Bronchial epithelial cell (primary cell): ENCODE measurements at regions not wholly inside any gene's neighbourhood (a gene's known extent, or its start where the extent isn't known, plus 50 kb on each side); places are given as distances from the start of the nearest gene placed in this dataset.
A peak's percentile ranks its signal among the peaks of the same experiment; 100 is the strongest.

Source experiments
- DNase-seq: peaks from one replicate; pipeline ENCODE4 v3.0.0-alpha.2; 2010; ENCODE audit warnings: low read depth
- FAIRE-seq: peaks from 2 replicates; lab custom pipeline; 2011; peaks lifted over from hg19 to GRCh38; lab: Jason Lieb, UNC
- H3K27me3 ChIP-seq: 2 replicates; pipeline ENCODE4 v1.5.1; 2011; ENCODE audit warnings: low read length; ENCODE audit not compliant: control insufficient read depth, insufficient read depth
- H3K36me3 ChIP-seq: 2 replicates; pipeline ENCODE4 v1.5.1; 2011; ENCODE audit warnings: low read length; ENCODE audit not compliant: control insufficient read depth, insufficient read depth
- H3K4me3 ChIP-seq: 2 replicates; pipeline ENCODE4 v1.5.1; 2011; ENCODE audit warnings: mild to moderate bottlenecking, low read depth, low read length, control low read depth
- TF ChIP-seq, protein P1 (sequence below): IDR thresholded peaks from 2 replicates; pipeline ENCODE4 v1.5.1; 2011; ENCODE audit warnings: mild to moderate bottlenecking, moderate library complexity, low read length, control low read depth, inconsistent platforms; ENCODE audit not compliant: insufficient read depth, severe bottlenecking

DNA sequence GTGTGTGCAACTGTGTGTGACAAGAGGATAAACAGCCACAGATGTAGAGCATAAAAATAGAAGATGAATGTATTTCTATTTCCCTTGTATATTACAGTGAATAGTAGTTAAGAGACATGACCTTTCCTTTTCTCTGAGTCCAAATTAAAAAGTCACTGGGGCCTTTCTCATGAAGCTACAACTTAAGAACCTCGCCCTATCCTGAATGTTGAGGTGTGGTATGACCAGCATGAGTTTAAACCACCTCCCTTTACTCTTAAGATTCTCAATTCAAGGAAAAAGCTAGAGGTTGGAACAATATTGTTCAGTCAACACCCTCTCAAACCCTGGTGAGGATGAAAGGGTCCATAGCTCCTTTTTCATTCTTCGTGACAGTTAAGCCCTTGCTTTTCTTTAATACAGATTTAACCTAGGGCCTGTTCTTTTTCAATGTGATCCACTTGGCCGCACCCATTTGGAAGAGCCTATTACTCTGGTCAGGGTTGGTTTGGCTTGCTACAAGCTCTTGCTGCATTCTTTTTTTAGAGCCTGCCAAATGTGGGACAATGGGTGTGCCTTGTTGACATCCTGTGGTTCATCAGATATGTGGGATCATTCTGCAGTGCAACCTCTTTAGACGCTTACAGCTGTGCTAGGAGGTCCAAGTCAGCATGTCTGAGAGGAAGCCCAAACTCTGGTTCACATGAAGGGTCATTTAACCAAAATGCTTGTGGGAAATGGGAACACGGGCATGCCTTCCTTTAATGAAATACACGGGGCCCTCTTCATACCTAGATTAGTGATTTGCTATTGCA is 290.0 kb downstream of the HAO1 start:
- Histone ChIP-seq H3K36me3 (no peaks in the 10 kb centered on the region), H3K4me3 (no peak overlapping the region), H3K27me3 (no peaks in the 10 kb centered on the region)
- DNase-seq, result no peak
- no peak for FAIRE-seq
- TF ChIP-seq, protein P1, sequence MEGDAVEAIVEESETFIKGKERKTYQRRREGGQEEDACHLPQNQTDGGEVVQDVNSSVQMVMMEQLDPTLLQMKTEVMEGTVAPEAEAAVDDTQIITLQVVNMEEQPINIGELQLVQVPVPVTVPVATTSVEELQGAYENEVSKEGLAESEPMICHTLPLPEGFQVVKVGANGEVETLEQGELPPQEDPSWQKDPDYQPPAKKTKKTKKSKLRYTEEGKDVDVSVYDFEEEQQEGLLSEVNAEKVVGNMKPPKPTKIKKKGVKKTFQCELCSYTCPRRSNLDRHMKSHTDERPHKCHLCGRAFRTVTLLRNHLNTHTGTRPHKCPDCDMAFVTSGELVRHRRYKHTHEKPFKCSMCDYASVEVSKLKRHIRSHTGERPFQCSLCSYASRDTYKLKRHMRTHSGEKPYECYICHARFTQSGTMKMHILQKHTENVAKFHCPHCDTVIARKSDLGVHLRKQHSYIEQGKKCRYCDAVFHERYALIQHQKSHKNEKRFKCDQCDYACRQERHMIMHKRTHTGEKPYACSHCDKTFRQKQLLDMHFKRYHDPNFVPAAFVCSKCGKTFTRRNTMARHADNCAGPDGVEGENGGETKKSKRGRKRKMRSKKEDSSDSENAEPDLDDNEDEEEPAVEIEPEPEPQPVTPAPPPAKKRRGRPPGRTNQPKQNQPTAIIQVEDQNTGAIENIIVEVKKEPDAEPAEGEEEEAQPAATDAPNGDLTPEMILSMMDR, result no peak

GRCh38 chr20:7654231-7654630 is 286.0 kb downstream of the HAO1 start:
- TF ChIP-seq, protein P1, result no peak
- FAIRE-seq (no peak), DNase-seq (no peak)
- H3K36me3 ChIP-seq, result no peaks in the 10 kb centered on the region
- no peak overlapping the region for H3K4me3 ChIP-seq
- no peaks in the 10 kb centered on the region for H3K27me3 ChIP-seq

GRCh38 chr20:7656687-7657467 is 283.4 kb downstream of the HAO1 start:
- DNase-seq, result no peak

GRCh38 chr20:7657569-7657968 is 282.7 kb downstream of the HAO1 start:
- TF ChIP-seq, protein P1, result no peak
- no peak overlapping the region for H3K4me3 ChIP-seq
- no peaks in the 10 kb centered on the region for H3K36me3 ChIP-seq
- no peaks in the 10 kb centered on the region for H3K27me3 ChIP-seq
- peak; percentile 70 for DNase-seq
- no peak for FAIRE-seq

More at GRCh38 chr20:7656687-7657467, 283.4 kb downstream of the HAO1 start:
- no peaks in the 10 kb centered on the region for H3K27me3 ChIP-seq
- H3K36me3 ChIP-seq, result no peaks in the 10 kb centered on the region
- H3K4me3 ChIP-seq, result no peak overlapping the region
- TF ChIP-seq, protein P1, result no peak
- FAIRE-seq, result no peak

GRCh38 chr20:7660165-7660564 is 280.1 kb downstream of the HAO1 start:
- no peaks in the 10 kb centered on the region for H3K36me3 ChIP-seq
- TF ChIP-seq, protein P1, result no peak
- no peaks in the 10 kb centered on the region for H3K27me3 ChIP-seq
- no peak for DNase-seq
- H3K4me3 ChIP-seq, result no peak overlapping the region
- FAIRE-seq, result no peak
